ENCODE measurements at regions not wholly inside any gene's neighbourhood (a gene's known extent, or its start where the extent isn't known, plus 50 kb on each side); places are given as distances from the start of the nearest gene placed in this dataset.

- DNase-seq, result no peak
These were observed 799.0 kb downstream of the DACH1 start for GRCh38 chr13:71068041-71068440.

- DNase-seq, result no peak
These were observed 799.7 kb downstream of the DACH1 start for GRCh38 chr13:71067165-71067815.

DNA sequence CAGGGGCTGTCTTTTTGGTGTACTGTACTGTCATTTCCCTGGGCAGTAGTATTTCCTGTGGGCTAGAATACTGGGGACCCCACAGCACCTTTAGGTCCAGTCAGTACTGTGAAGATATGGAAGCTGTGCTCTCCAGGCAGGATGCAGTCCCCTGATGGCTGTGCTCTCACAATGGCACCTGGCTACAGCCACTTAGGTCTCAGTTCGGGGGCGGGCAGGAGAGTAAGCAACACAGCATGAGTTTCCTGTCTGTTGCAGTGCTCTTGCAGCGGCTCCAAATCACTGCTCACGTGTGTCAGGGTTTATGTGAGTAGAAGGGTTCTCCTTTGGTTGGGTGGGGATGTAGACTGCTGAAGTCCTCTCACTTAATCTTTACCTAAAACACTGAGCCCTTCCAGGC lies 810.4 kb downstream of the DACH1 start:
- DNase-seq, result no peak

DNA sequence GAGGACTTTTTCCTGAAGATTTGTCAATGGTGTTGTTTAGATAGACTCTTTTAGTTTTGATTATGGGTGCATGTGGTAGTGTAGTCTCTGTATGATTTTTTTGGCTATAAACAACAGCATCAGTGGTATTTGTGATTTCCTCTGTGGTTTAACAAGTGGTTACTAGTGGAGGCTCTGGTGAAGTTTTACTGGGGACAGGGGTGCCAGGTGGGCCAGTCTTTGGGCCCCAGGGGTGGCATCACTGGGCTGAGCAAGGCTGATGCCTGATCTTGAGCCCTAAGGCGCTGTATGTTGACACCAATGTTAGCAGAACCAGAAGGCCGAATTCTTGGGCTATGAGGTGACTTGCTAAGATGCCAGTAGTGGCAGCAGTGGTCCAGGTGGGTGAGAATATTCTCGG lies 811.4 kb downstream of the DACH1 start:
- no peak for DNase-seq

- no peak for DNase-seq
These were observed 812.0 kb downstream of the DACH1 start for GRCh38 chr13:71055047-71055446.

DNA sequence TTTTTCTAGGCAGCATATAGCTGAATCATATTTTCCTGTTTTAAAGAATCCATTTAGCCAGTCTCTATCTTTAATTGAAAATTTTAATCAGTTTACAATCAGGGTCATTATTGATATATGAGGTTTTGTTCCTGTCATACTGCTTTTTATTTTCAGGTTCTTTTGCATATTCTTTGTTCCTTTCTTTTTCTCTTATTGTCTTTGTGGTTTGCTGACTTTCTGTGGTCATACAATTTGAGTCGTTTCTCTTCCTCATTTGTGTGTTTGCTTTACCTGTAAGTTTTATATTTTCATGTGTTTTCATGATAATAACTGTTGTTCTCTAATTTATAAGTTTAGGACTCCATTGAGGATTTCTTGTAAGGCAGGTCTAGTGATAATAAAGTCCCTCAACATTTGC lies 812.6 kb downstream of the DACH1 start:
- no peak for DNase-seq

GRCh38 chr13:71051573-71051972 lies 815.4 kb downstream of the DACH1 start:
- no peak for DNase-seq

DNA sequence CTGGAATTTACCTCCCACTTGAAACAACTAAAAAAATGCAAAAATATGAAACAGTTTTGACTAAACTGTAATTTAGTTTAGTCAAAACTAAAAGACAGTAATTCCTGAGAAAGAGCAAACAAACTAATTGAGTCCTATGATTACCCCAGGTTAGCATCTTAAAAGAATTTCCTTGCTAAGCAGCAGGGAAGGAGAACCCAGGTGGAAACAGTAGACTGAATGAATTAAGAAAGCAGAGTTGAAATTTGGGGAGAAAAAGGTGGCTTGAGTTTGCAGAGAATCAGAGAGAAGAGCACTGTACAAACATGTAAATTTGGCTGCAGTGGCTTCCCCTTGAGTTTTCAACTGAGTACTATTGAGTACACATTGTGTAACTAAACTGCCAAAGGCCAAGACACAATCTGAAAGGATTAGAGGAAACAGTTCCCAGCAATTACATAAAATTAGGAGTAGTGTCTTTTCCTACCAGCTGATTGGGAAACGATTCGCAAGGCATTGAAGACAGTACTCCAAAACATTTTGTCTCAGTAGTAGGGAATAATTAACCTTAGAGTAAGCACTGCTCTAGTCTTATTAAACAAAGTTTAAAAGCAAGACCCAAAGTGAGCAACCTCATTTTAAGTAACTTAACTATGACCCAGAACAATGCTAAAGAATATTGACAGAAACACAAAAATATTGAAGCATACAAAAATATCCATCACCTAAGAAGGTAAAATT lies 820.5 kb downstream of the DACH1 start:
- no peak for DNase-seq

DNA sequence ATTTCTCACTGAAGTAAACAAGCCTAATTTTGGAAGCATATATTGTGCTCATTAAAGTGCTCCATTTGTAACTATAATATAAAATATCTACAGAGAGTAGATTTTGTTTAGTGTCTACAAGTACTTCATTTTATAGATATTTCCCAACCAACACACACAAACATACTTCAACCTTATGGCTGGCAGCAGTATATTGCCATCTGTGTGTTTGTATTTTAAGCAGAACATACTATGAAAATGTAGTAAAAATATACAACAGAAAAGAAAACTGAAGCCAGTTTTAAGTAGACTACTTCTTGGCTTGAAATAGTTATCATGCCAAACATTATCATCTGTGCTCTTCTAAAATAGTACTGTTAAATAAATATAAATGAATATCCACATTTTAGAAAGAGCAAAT lies 821.9 kb downstream of the DACH1 start:
- DNase-seq, result no peak

DNA sequence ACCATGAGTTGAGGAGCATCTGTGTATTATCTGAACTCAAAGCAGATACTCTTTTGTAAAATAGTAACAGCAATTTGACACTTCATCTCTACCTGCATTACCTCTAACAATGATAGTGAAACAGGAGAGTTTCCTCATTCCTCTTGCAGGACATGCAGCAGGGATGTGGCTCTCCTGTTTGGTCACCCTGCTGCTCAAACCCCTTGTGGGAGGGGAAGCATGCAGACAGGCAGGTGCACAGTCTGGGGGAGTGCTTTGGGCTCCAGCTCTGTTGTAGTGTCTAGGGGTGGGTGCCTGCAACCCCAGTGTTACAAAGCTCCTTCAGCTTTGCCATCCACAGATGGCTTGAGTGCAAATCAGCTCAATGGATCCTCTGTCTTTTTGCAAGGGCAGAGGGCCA lies 827.6 kb downstream of the DACH1 start:
- no peak for DNase-seq

DNA sequence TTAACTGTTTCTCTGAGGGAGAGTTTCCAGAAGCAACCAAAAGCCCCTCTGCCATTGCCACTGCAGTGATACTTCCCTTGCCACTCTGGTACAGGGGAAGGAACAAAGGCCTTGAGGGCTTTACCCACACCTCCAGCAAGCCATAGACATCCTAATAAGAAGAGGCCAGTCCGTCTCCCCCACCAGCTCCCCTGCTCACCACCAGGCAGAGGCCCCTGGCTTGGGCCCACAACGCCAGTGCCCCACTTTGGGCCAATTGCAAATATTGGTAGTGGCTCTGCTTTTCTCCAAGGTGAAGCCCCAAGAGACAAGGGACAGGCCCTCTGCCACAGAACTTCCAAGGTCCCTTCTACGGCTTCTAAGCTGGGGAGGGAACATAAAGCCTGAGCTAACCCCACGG lies 833.0 kb downstream of the DACH1 start:
- no peak for DNase-seq

DNA sequence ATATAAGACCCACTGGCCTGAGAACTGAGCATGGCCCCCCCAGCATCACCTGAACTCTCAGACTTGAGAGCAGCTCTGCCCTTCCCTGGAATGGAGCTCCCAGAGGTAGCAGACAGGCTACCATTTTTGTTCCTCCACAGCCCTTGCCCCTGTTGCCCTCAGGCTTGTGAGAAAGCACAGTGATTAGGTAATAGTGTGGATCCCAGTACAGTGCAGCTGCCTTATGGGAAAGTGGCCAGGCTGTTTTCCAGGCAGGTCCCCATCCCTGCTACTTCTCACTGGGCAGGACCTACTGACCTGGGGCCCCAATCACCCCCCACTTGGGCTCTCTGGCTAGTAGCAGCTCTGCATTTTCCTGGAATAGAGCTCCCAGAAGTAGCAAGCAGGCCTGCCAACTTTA lies 834.0 kb downstream of the DACH1 start:
- no peak for DNase-seq

- DNase-seq, result no peak
These were observed 836.2 kb downstream of the DACH1 start for GRCh38 chr13:71030784-71031183.

DNA sequence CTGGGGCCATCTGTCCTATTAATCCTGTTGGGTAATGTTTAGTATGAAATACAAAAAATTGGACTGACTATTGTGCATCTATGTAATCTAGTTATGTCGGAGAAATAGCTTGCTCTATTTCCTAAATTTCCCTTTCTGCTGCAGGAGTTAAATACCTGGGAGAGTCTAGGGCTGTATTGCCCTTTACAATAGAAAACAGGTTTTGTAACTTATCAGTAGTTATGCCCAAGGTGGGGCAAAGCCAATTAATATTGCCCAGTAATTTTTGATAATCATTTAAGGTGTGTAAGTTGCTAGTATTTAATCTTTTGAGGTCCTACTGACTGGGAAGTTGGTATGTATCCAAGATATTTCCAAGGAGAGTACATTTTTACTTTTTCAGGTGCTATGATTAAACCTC lies 838.1 kb downstream of the DACH1 start:
- DNase-seq, result no peak

- DNase-seq, result no peak
These were observed 845.1 kb downstream of the DACH1 start for GRCh38 chr13:71021825-71022422.

DNA sequence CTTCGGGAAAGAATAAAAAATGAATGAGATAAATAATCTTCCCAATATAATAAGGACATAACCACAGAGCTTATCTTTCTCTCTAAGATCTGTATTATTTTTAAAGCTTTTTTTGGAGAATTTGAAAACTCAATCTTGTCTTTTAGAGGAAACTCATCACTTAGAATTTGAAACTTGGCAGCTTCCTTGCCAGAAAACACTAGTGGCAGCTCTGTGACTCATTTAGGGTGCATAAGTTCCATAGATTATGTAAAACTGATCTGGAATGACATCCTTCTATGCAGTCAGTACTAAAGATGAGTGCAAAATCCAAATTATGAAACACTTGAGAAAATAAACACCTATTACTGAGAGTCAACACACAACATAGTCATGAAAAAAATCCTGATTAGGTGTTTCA lies 848.0 kb downstream of the DACH1 start:
- no peak for DNase-seq

GRCh38 chr13:71018544-71018943 lies 848.5 kb downstream of the DACH1 start:
- DNase-seq, result no peak

GRCh38 chr13:71017607-71018006 lies 849.4 kb downstream of the DACH1 start:
- no peak for DNase-seq

DNA sequence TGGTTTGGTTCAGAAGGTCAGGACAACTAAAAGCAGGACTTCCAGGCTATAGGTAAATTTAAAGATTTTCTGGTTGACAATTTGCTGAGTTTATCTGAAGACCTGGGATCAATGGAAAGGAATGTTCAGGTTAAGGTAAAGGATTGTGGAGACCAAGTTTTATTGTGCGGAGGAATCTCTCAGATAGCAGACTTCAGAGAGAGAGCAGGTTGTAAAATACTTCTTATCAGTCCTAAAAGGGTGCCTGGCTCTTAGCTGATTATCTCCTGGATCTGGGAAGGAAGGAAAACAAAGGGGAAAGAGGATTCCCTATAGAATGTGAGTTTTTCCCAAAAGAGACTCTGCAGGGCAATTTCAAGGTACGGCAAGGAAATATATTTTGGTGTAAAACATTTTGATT lies 851.5 kb downstream of the DACH1 start:
- DNase-seq, result no peak

- no peak for DNase-seq
These were observed 852.0 kb downstream of the DACH1 start for GRCh38 chr13:71015021-71015420.

GRCh38 chr13:71005919-71006318 lies 861.1 kb downstream of the DACH1 start:
- DNase-seq, result no peak

DNA sequence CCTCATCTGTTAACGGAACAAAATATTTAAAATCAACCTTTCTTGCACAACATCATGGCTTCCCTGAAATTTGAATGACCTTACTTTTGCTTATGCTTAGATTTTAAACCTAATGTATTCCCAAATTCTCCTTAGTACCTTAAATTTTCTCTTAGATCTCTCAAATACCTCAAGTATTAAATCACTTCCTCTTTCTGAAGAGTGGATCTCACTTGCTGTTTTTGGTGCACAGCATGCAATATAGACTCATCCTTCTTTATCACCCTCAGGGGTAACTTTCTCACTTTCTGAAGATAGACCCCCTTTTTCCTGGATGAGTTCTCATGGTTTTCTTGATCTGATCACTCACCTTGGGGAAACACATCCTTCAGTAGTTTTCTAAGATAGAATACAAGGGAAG lies 871.7 kb downstream of the DACH1 start:
- no peak for DNase-seq

DNA sequence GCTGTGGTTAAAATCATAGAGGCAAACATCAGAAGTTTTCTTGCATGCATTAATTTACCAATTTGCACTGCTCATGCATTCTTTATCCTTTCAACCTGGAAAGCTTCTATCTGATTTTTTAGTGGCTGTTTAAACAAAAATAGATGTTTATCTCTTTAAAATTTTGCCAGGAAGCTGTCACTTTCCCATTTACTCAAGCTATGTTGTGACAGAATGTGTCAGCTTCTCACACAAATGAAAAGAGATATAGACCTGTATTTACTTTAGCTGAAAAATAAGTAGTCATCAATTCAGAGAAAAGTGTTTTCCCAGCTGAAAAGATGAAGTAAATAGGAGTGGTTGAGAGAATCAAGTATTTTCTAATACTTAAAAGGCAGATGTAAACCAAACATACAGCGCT lies 872.8 kb downstream of the DACH1 start:
- no peak for DNase-seq

GRCh38 chr13:70987043-70987442 lies 878.8 kb upstream of the KLHL1 start:
- no peak for DNase-seq

GRCh38 chr13:70985371-70985770 lies 877.1 kb upstream of the KLHL1 start:
- DNase-seq, result no peak

All from T-helper 9 cell (primary cell).